ENCODE measurements at regions not wholly inside any gene's neighbourhood (a gene's known extent, or its start where the extent isn't known, plus 50 kb on each side); places are given as distances from the start of the nearest gene placed in this dataset.

DNA sequence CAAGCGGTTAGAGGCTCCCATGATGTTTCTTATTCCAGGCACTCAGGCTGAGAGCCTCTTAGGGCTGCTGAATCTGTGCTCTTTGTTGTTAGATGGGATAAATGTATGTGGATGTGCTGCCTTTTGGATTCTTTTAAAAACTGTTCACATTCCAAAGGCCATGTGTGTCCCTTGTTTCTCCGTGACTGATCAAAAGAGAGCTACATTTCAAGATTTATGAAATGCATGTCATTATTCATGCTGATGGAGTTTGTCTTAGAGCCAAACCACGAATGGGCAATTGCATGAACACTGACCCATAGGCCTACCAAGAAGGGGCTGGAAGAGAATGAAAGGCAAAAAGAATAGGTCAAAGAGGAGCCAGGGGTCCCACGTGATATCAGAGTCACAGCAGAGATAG is 104.9 kb upstream of the TSHZ2 start:
- no peak for TF ChIP-seq TAF1 (IDR thresholded peaks at IDR 0.05; ENCODE audit: low read depth, low read length)
- TF ChIP-seq SPI1 (IDR thresholded peaks at IDR 0.05; ENCODE audit: low read depth, low read length): no peak
- no peak for TF ChIP-seq POLR2A (IDR thresholded peaks at IDR 0.05; ENCODE audit: low read depth, low read length)
- no peak for TF ChIP-seq POLR2AphosphoS5 (IDR thresholded peaks at IDR 0.05; ENCODE audit: low read depth, low read length)
